Esophagus squamous epithelium (tissue), 5 donors: ENCODE measurements at regions not wholly inside any gene's neighbourhood (a gene's known extent, or its start where the extent isn't known, plus 50 kb on each side); places are given as distances from the start of the nearest gene placed in this dataset.

Source experiments
- DNase-seq: peaks from one replicate; lab custom pipeline; 2025; lab: John Stamatoyannopoulos, UW
- H3K27ac ChIP-seq, 4 donors: fragments of 200-600 bp; sonication (generic); one replicate each; pipeline ENCODE4 v1.5.1; 2016 to 2019; ENCODE audit warnings: mild to moderate bottlenecking in 1 of 4
- H3K27me3 ChIP-seq, 4 donors: fragments of 200-600 bp; sonication (generic); 1 replicate in 3 of 4; 2 replicates in 1 of 4; pipeline versions ENCODE4 v1.5.1 to v1.6.0; 2017 to 2021; ENCODE audit warnings: antibody characterized with exemption in 1 of 4
- H3K36me3 ChIP-seq, 3 donors: fragments of 200-600 bp; sonication (generic); one replicate each; pipeline ENCODE4 v1.5.1; 2016 to 2019
- H3K4me1 ChIP-seq, 3 donors: fragments of 200-600 bp; sonication (generic); one replicate each; pipeline ENCODE4 v1.5.1; 2017 to 2019
- H3K4me3 ChIP-seq, 4 donors: fragments of 200-600 bp; sonication (generic); 1 replicate in 3 of 4; 2 replicates in 1 of 4; pipeline ENCODE4 v1.5.1; 2016 to 2019; ENCODE audit warnings: mild to moderate bottlenecking in 2 of 4, moderate library complexity in 1 of 4
- H3K9me3 ChIP-seq, 3 donors: fragments of 200-600 bp; sonication (generic); one replicate each; pipeline ENCODE4 v1.5.1; 2016 to 2019
- CTCF ChIP-seq, 6 experiments: fragments of 450-650 bp in 4 of 6; fragments of 200-600 bp in 2 of 6; sonication (generic) in 2 of 6; IDR thresholded peaks; one replicate each; pipeline ENCODE4 v1.5.1; 2016 to 2019; ENCODE audit warnings: antibody characterized with exemption in 6 of 6, mild to moderate bottlenecking in 4 of 6, moderate library complexity in 4 of 6
- POLR2A ChIP-seq, 4 donors: fragments of 450-650 bp; IDR thresholded peaks; one replicate each; pipeline ENCODE4 v1.6.1; 2017; ENCODE audit warnings: antibody characterized with exemption in 4 of 4, mild to moderate bottlenecking in 4 of 4, moderate library complexity in 3 of 4
- WGBS, 2 donors: methylation state at CpG; one replicate each; pipeline ENCODE4 v1.1.5; 2018; 5-methylcytosine and 5-hydroxymethylcytosine counted together
- intact Hi-C: fragments of 100-400 bp; cut with DNase I; formaldehyde crosslinking; loops from one replicate; pipeline ENCODE4 v1.15.0; 2022
- donor health status: DM: yes; HTN: yes; CAD: no.

- 71 to 77% methylated on average over 1 of the region's 1 CpG for WGBS, 2 donors
- no peak for DNase-seq
- no peaks in the 10 kb centered on the region for H3K9me3 ChIP-seq
- no peak overlapping the region for H3K4me3 ChIP-seq
- no peaks in the 10 kb centered on the region for H3K27me3 ChIP-seq
- intact Hi-C loops = no loop called here
- no peaks in the 10 kb centered on the region for H3K4me1 ChIP-seq
- TF ChIP-seq CTCF (IDR thresholded peaks at IDR 0.05) (no peak), POLR2A (IDR thresholded peaks at IDR 0.05) (no peak)
- H3K27ac ChIP-seq = no peak overlapping the region
- no peaks in the 10 kb centered on the region for H3K36me3 ChIP-seq
These were observed 1094.4 kb downstream of the BCL11B start for GRCh38 chr14:98177551-98177950.

- no peak for DNase-seq
- H3K4me3 ChIP-seq = no peak overlapping the region
- 77 to 78% methylated on average over 7 of the region's 7 CpGs for WGBS, 2 donors
- intact Hi-C loops = no loop called here
- peaks cover 0 to 6% (median 0%) of the 10 kb centered on the region in 3 donors for H3K4me1 ChIP-seq
- H3K27ac ChIP-seq = no peak overlapping the region
- H3K36me3 ChIP-seq = no peaks in the 10 kb centered on the region
- H3K27me3 ChIP-seq = no peaks in the 10 kb centered on the region
- H3K9me3 ChIP-seq = no peaks in the 10 kb centered on the region
- no peak for TF ChIP-seq CTCF (IDR thresholded peaks at IDR 0.05)
- TF ChIP-seq POLR2A (IDR thresholded peaks at IDR 0.05) = no peak
These were observed 1090.8 kb downstream of the BCL11B start for GRCh38 chr14:98181241-98181640.

GRCh38 chr14:98181768-98182167, 1090.2 kb downstream of the BCL11B start:
- Histone ChIP-seq H3K4me1 (peaks cover 0 to 6% (median 0%) of the 10 kb centered on the region in 3 donors), H3K9me3 (no peaks in the 10 kb centered on the region), H3K27ac (no peak overlapping the region), H3K36me3 (no peaks in the 10 kb centered on the region), H3K27me3 (no peaks in the 10 kb centered on the region), H3K4me3 (no peak overlapping the region)
- no peak for DNase-seq
- TF ChIP-seq POLR2A (IDR thresholded peaks at IDR 0.05) (no peak), CTCF (IDR thresholded peaks at IDR 0.05) (no peak)
- intact Hi-C loops = no loop called here
- 60 to 91% methylated on average over 1 of the region's 1 CpG for WGBS, 2 donors

GRCh38 chr14:98182393-98183055, 1089.5 kb downstream of the BCL11B start:
- Histone ChIP-seq H3K9me3 (no peaks in the 10 kb centered on the region), H3K36me3 (no peaks in the 10 kb centered on the region), H3K27ac (no peak overlapping the region), H3K4me1 (peaks cover 0 to 6% (median 0%) of the 10 kb centered on the region in 3 donors), H3K4me3 (no peak overlapping the region), H3K27me3 (no peaks in the 10 kb centered on the region)
- intact Hi-C loops = no loop called here
- no peak for DNase-seq
- WGBS, 2 donors = 38 to 66% methylated on average over 2 to 3 of the region's 3 CpGs
- TF ChIP-seq POLR2A (IDR thresholded peaks at IDR 0.05) (no peak), CTCF (IDR thresholded peaks at IDR 0.05) (no peak)

GRCh38 chr14:98183556-98183955, 1088.4 kb downstream of the BCL11B start:
- intact Hi-C loops = no loop called here
- WGBS, 2 donors = 90 to 98% methylated on average over 4 of the region's 4 CpGs
- no peak overlapping the region for H3K27ac ChIP-seq

More at GRCh38 chr14:98183556-98183955, 1088.4 kb downstream of the BCL11B start:
- no peak for DNase-seq
- H3K4me3 ChIP-seq = no peak overlapping the region
- H3K27me3 ChIP-seq = no peaks in the 10 kb centered on the region
- no peaks in the 10 kb centered on the region for H3K9me3 ChIP-seq
- peaks cover 0 to 10% (median 0%) of the 10 kb centered on the region in 3 donors for H3K4me1 ChIP-seq
- H3K36me3 ChIP-seq = no peaks in the 10 kb centered on the region
- TF ChIP-seq POLR2A (IDR thresholded peaks at IDR 0.05) (no peak), CTCF (IDR thresholded peaks at IDR 0.05) (no peak)
